H1 (cell line): ENCODE measurements at regions not wholly inside any gene's neighbourhood (a gene's known extent, or its start where the extent isn't known, plus 50 kb on each side); places are given as distances from the start of the nearest gene placed in this dataset.
"Not testable (repeated sequence)": the region's sequence is repeated elsewhere in the genome, so short reads cannot be mapped to it uniquely, and the experiment has no call there.

Experiments used
- CTCF ChIA-PET: fragments of 300-600 bp; sonication (Branson Sonifier 250); formaldehyde crosslinking; loops from one replicate; lab custom pipeline; 2021; ENCODE audit not compliant: partially characterized antibody; lab: Charles Lee
- POLR2A ChIA-PET: fragments of 300-600 bp; sonication (Branson Sonifier 250); formaldehyde crosslinking; loops from one replicate; lab custom pipeline; 2021; ENCODE audit warnings: inconsistent platforms; ENCODE audit not compliant: partially characterized antibody; lab: Charles Lee
- DNase-seq, 2 experiments: peaks; one replicate each; pipeline versions ENCODE4 v3.0.0 to v3.0.0-alpha.2; 2010 to 2022; ENCODE audit warnings: low spot score in 2 of 2, low read depth in 1 of 2, mixed read lengths in 1 of 2
- FAIRE-seq: peaks from 2 replicates; lab custom pipeline; 2011; peaks lifted over from hg19 to GRCh38; lab: Jason Lieb, UNC
- H2AFZ ChIP-seq: 2 replicates; pipeline ENCODE4 v1.8.1; 2012; ENCODE audit warnings: low read length, inconsistent platforms
- H2AK5ac ChIP-seq: 2 replicates; pipeline ENCODE4 v1.6.1; 2013; ENCODE audit warnings: low read depth, low read length
- H2BK120ac ChIP-seq: replicated peaks from 2 replicates; pipeline ENCODE3; 2013; ENCODE audit warnings: low read depth, low read length, inconsistent platforms
- H2BK12ac ChIP-seq: 2 replicates; pipeline ENCODE4 v1.6.1; 2013; ENCODE audit warnings: low read depth, low read length
- H2BK15ac ChIP-seq: 2 replicates; pipeline ENCODE4 v1.6.1; 2013; ENCODE audit warnings: low read length
- H2BK20ac ChIP-seq: 2 replicates; pipeline ENCODE4 v1.6.1; 2013; ENCODE audit warnings: low read length
- H2BK5ac ChIP-seq: 2 replicates; pipeline ENCODE4 v1.6.1; 2013; ENCODE audit warnings: low read depth, low read length
- H3K14ac ChIP-seq: 2 replicates; pipeline ENCODE4 v1.6.1; 2013; ENCODE audit warnings: inconsistent platforms; ENCODE audit not compliant: insufficient read length
- H3K18ac ChIP-seq: 2 replicates; pipeline ENCODE4 v1.6.1; 2013; ENCODE audit warnings: low read length; ENCODE audit errors: extremely low read depth
- H3K23ac ChIP-seq: 2 replicates; pipeline ENCODE4 v1.6.1; 2013; ENCODE audit warnings: inconsistent platforms; ENCODE audit not compliant: insufficient read length
- H3K23me2 ChIP-seq: 2 replicates; pipeline ENCODE4 v1.6.1; 2013; ENCODE audit warnings: low read depth, low read length
- H3K27ac ChIP-seq: 2 replicates; pipeline ENCODE4 v1.6.1; 2011; ENCODE audit warnings: low read depth, low read length, inconsistent platforms
- H3K27me3 ChIP-seq, 4 experiments: replicated peaks in 1 of 4; 1 replicate in 1 of 4; 2 replicates in 3 of 4; pipeline versions ENCODE4 v1.6.1 to v1.8.1; 2011 to 2013; ENCODE audit warnings: low read length in 3 of 4, mild to moderate bottlenecking in 3 of 4, inconsistent platforms in 2 of 4, mixed read lengths in 2 of 4, moderate library complexity in 1 of 4; ENCODE audit not compliant: control insufficient read depth in 3 of 4, insufficient read depth in 3 of 4; ENCODE audit errors: extremely low read depth in 1 of 4
- H3K36me3 ChIP-seq, 4 experiments: 2 replicates each; pipeline versions ENCODE4 v1.6.1 to v1.8.1; 2011 to 2013; ENCODE audit warnings: mild to moderate bottlenecking in 4 of 4, low read length in 3 of 4, moderate library complexity in 2 of 4, control low read depth in 1 of 4, inconsistent platforms in 1 of 4; ENCODE audit not compliant: insufficient read depth in 4 of 4, control insufficient read depth in 2 of 4
- H3K4ac ChIP-seq: replicated peaks from 2 replicates; pipeline ENCODE3; 2013; ENCODE audit warnings: low read length, low read depth, mixed read lengths, inconsistent platforms; ENCODE audit not compliant: insufficient read length
- H3K4me1 ChIP-seq, 4 experiments: replicated peaks in 1 of 4; 1 replicate in 1 of 4; 2 replicates in 3 of 4; pipeline versions ENCODE4 v1.6.1 to v1.8.1; 2011 to 2013; ENCODE audit warnings: low read length in 3 of 4, inconsistent platforms in 2 of 4, mixed read lengths in 1 of 4; ENCODE audit not compliant: insufficient read depth in 4 of 4, control insufficient read depth in 3 of 4
- H3K4me2 ChIP-seq, 2 experiments: 2 replicates each; pipeline versions ENCODE4 v1.6.1 to v1.8.1; 2011 to 2013; ENCODE audit warnings: low read depth in 2 of 2, low read length in 2 of 2, control low read depth in 1 of 2, inconsistent platforms in 1 of 2, mild to moderate bottlenecking in 1 of 2; ENCODE audit not compliant: insufficient read depth in 1 of 2
- H3K4me3 ChIP-seq, 4 experiments: fragments of 200-600, 300-600 bp in 1 of 4; sonication (generic), shearing (Covaris generic), sonication (Bioruptor Twin) in 1 of 4; 2 replicates each; pipeline versions ENCODE4 v1.5.1 to v1.8.1; 2011 to 2016; ENCODE audit warnings: low read length in 4 of 4, low read depth in 3 of 4, control low read depth in 2 of 4, inconsistent platforms in 2 of 4, mild to moderate bottlenecking in 2 of 4, mixed read lengths in 1 of 4, moderate library complexity in 1 of 4; ENCODE audit not compliant: insufficient read depth in 2 of 4; ENCODE audit errors: extremely low read depth in 1 of 4
- H3K56ac ChIP-seq: replicated peaks from 2 replicates; pipeline ENCODE3; 2013; ENCODE audit warnings: low read depth, mild to moderate bottlenecking, mixed read lengths, low read length, inconsistent platforms; ENCODE audit not compliant: insufficient read length
- H3K79me1 ChIP-seq: 2 replicates; pipeline ENCODE4 v1.6.1; 2013; ENCODE audit warnings: low read depth, low read length, control low read depth
- H3K79me2 ChIP-seq, 2 experiments: 2 replicates each; pipeline versions ENCODE4 v1.6.1 to v1.8.1; 2012 to 2013; ENCODE audit warnings: low read length in 2 of 2, mild to moderate bottlenecking in 2 of 2, inconsistent platforms in 1 of 2; ENCODE audit not compliant: insufficient read depth in 2 of 2, control insufficient read depth in 1 of 2
- H3K9ac ChIP-seq, 4 experiments: replicated peaks in 1 of 4; 1 replicate in 1 of 4; 2 replicates in 3 of 4; pipeline versions ENCODE4 v1.6.1 to v1.8.1; 2011 to 2013; ENCODE audit warnings: low read depth in 3 of 4, low read length in 3 of 4, control low read depth in 2 of 4, mild to moderate bottlenecking in 2 of 4, moderate library complexity in 2 of 4, inconsistent platforms in 1 of 4; ENCODE audit errors: extremely low read depth in 1 of 4
- H3K9me3 ChIP-seq, 2 experiments: 2 replicates each; pipeline versions ENCODE4 v1.6.1 to v1.8.1; 2012 to 2013; ENCODE audit warnings: mild to moderate bottlenecking in 2 of 2, moderate library complexity in 2 of 2, control low read depth in 1 of 2, inconsistent platforms in 1 of 2, low read depth in 1 of 2, low read length in 1 of 2, mixed read lengths in 1 of 2; ENCODE audit not compliant: insufficient read depth in 2 of 2
- H4K20me1 ChIP-seq, 2 experiments: replicated peaks in 1 of 2; 2 replicates each; pipeline versions ENCODE3 to v1.8.1; 2011 to 2013; ENCODE audit warnings: inconsistent platforms in 2 of 2, low read length in 2 of 2, mild to moderate bottlenecking in 1 of 2; ENCODE audit not compliant: insufficient read depth in 2 of 2, control insufficient read depth in 1 of 2
- H4K5ac ChIP-seq: 2 replicates; pipeline ENCODE4 v1.6.1; 2013; ENCODE audit warnings: low read length, low read depth, mixed read lengths, inconsistent platforms; ENCODE audit not compliant: insufficient read length
- H4K8ac ChIP-seq: 2 replicates; pipeline ENCODE4 v1.8.0; 2013; ENCODE audit warnings: mild to moderate bottlenecking, moderate library complexity, low read length, inconsistent platforms; ENCODE audit not compliant: insufficient read depth; ENCODE audit errors: extremely low read depth
- H4K91ac ChIP-seq: replicated peaks from 2 replicates; pipeline ENCODE3; 2013; ENCODE audit warnings: low read length, mixed read lengths, inconsistent platforms; ENCODE audit not compliant: insufficient read length
- WGBS, 2 experiments: shearing (Covaris generic) in 1 of 2; methylation state at CpG; one replicate each; pipeline versions ENCODE4 v1.1.6 to v1.1.7; 2013 to 2015; ENCODE audit warnings: low lambda C conversion rate in 2 of 2, mixed read lengths in 2 of 2, inconsistent platforms in 1 of 2, low coverage in 1 of 2, missing lambda C conversion rate in 1 of 2; ENCODE audit not compliant: insufficient replicate concordance in 2 of 2, insufficient coverage in 1 of 2, insufficient read length in 1 of 2; ENCODE audit errors: extremely low coverage in 1 of 2, missing lambda C conversion rate in 1 of 2; 5-methylcytosine and 5-hydroxymethylcytosine counted together

DNA sequence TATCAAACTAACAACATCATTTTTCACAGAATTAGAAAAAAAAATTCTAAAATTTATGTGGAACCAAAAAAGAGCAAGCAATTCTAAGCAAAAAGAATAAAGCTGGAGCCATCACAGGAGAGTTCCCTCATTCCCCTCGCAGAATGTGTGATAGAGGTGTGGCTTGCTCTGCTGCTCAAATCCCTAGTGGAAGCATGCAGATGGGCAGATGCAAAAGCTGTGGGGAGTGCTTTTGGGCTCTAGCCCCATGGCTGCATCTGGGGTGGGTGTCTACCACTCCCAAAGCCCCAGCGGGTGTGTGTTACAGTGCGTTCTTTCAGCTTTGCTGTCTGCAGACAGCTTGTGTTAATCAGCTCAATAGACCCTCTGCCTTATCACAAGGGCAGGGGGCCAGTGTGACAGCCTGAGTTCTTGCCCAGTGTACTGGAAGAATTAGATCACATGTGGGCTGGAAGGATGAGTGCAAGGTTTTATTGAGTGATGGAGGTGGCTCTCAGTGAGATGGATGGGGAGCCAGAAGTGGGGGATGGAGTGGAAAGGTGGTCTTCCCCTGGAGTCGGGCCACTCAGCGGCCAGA is 575.9 kb upstream of the LRRN3 start:
- not testable (repeated sequence) for FAIRE-seq
- WGBS, 2 experiments = 56% methylated on average over 5 of the region's 5 CpGs; no CpG with 5 or more reads in 1 of the 2 experiments

More for the DNA sequence above, 575.9 kb upstream of the LRRN3 start:
- DNase-seq, H4K5ac ChIP-seq, H3K4ac ChIP-seq, H4K20me1 ChIP-seq, H2BK5ac ChIP-seq, H3K79me1 ChIP-seq, H3K27ac ChIP-seq, CTCF ChIA-PET, H4K91ac ChIP-seq, H3K4me2 ChIP-seq, H4K8ac ChIP-seq, H3K27me3 ChIP-seq, H3K18ac ChIP-seq, H2BK20ac ChIP-seq, POLR2A ChIA-PET, H3K14ac ChIP-seq, H2AK5ac ChIP-seq, H2BK120ac ChIP-seq, H3K23ac ChIP-seq, H2AFZ ChIP-seq, H3K9ac ChIP-seq, H3K23me2 ChIP-seq, H3K4me3 ChIP-seq, H3K79me2 ChIP-seq, H2BK15ac ChIP-seq, H3K56ac ChIP-seq, H3K4me1 ChIP-seq, H2BK12ac ChIP-seq, H3K36me3 ChIP-seq: not testable (repeated sequence)
- H3K9me3 ChIP-seq = peaks cover 12 to 14% of the 10 kb centered on the region in 2 experiments; a peak in 2 of 4 replicates
